ENCODE measurements at regions not wholly inside any gene's neighbourhood (a gene's known extent, or its start where the extent isn't known, plus 50 kb on each side); places are given as distances from the start of the nearest gene placed in this dataset.

GRCh38 chr10:125479059-125479458 lies 203.9 kb downstream of the TEX36 start:
- no peak for TF ChIP-seq EZH2 (IDR thresholded peaks at IDR 0.05; ENCODE audit: borderline replicate concordance, insufficient read depth, low read depth, low read length, poor library complexity, severe bottlenecking)
- TF ChIP-seq, protein P1, sequence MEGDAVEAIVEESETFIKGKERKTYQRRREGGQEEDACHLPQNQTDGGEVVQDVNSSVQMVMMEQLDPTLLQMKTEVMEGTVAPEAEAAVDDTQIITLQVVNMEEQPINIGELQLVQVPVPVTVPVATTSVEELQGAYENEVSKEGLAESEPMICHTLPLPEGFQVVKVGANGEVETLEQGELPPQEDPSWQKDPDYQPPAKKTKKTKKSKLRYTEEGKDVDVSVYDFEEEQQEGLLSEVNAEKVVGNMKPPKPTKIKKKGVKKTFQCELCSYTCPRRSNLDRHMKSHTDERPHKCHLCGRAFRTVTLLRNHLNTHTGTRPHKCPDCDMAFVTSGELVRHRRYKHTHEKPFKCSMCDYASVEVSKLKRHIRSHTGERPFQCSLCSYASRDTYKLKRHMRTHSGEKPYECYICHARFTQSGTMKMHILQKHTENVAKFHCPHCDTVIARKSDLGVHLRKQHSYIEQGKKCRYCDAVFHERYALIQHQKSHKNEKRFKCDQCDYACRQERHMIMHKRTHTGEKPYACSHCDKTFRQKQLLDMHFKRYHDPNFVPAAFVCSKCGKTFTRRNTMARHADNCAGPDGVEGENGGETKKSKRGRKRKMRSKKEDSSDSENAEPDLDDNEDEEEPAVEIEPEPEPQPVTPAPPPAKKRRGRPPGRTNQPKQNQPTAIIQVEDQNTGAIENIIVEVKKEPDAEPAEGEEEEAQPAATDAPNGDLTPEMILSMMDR (IDR thresholded peaks at IDR 0.05), result no peak

Data from B cell (primary cell).